Bronchial epithelial cell (primary cell): ENCODE measurements at regions not wholly inside any gene's neighbourhood (a gene's known extent, or its start where the extent isn't known, plus 50 kb on each side); places are given as distances from the start of the nearest gene placed in this dataset.

Experiments
- DNase-seq: peaks from one replicate; pipeline ENCODE4 v3.0.0-alpha.2; 2010; ENCODE audit warnings: low read depth
- FAIRE-seq: peaks from 2 replicates; lab custom pipeline; 2011; peaks lifted over from hg19 to GRCh38; lab: Jason Lieb, UNC
- H3K27me3 ChIP-seq: 2 replicates; pipeline ENCODE4 v1.5.1; 2011; ENCODE audit warnings: low read length; ENCODE audit not compliant: control insufficient read depth, insufficient read depth
- H3K36me3 ChIP-seq: 2 replicates; pipeline ENCODE4 v1.5.1; 2011; ENCODE audit warnings: low read length; ENCODE audit not compliant: control insufficient read depth, insufficient read depth
- H3K4me3 ChIP-seq: 2 replicates; pipeline ENCODE4 v1.5.1; 2011; ENCODE audit warnings: mild to moderate bottlenecking, low read depth, low read length, control low read depth
- TF ChIP-seq, protein P1 (sequence below): IDR thresholded peaks from 2 replicates; pipeline ENCODE4 v1.5.1; 2011; ENCODE audit warnings: mild to moderate bottlenecking, moderate library complexity, low read length, control low read depth, inconsistent platforms; ENCODE audit not compliant: insufficient read depth, severe bottlenecking

DNA sequence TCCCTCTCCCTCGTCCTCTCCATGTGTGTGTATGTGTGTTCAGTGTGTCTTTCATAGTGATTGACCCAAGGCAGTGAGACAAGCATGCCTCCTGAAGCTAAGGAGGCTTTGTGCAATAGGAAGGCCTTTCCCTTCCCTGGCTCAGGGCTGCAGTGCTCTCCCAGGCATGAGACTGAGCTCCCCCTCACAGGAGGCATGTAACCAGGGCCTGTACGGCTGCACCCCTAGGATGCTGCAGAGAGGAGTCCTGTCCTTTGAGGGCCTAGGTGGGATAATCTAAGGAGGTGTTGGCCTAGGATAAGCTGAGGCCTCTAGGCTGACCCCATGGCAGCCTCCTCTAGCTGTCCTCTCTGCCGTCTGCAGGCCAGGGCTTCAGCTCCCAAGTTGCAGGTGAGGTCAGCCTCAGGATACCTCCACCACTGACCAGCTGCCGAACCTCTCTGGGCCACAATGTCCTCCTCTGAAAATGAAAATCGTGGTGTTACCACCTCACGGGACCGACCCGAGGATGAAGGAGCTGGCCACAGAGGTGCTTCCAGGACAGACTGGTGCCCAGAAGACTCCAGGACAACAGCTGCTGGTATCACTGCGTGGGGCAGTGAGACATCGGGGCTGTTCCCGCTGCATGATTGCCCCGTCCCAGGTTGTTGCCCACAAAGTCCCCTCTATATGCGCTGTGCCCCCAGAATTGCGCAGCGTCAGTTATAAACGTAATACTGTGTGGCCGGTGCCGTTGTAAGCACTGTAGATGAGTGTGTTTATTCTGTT lies 129.6 kb downstream of the BARX1 start:
- Histone ChIP-seq H3K27me3 (no peaks in the 10 kb centered on the region), H3K4me3 (no peak overlapping the region), H3K36me3 (no peaks in the 10 kb centered on the region)
- FAIRE-seq: no peak
- TF ChIP-seq, protein P1, sequence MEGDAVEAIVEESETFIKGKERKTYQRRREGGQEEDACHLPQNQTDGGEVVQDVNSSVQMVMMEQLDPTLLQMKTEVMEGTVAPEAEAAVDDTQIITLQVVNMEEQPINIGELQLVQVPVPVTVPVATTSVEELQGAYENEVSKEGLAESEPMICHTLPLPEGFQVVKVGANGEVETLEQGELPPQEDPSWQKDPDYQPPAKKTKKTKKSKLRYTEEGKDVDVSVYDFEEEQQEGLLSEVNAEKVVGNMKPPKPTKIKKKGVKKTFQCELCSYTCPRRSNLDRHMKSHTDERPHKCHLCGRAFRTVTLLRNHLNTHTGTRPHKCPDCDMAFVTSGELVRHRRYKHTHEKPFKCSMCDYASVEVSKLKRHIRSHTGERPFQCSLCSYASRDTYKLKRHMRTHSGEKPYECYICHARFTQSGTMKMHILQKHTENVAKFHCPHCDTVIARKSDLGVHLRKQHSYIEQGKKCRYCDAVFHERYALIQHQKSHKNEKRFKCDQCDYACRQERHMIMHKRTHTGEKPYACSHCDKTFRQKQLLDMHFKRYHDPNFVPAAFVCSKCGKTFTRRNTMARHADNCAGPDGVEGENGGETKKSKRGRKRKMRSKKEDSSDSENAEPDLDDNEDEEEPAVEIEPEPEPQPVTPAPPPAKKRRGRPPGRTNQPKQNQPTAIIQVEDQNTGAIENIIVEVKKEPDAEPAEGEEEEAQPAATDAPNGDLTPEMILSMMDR: no peak
- no peak for DNase-seq

DNA sequence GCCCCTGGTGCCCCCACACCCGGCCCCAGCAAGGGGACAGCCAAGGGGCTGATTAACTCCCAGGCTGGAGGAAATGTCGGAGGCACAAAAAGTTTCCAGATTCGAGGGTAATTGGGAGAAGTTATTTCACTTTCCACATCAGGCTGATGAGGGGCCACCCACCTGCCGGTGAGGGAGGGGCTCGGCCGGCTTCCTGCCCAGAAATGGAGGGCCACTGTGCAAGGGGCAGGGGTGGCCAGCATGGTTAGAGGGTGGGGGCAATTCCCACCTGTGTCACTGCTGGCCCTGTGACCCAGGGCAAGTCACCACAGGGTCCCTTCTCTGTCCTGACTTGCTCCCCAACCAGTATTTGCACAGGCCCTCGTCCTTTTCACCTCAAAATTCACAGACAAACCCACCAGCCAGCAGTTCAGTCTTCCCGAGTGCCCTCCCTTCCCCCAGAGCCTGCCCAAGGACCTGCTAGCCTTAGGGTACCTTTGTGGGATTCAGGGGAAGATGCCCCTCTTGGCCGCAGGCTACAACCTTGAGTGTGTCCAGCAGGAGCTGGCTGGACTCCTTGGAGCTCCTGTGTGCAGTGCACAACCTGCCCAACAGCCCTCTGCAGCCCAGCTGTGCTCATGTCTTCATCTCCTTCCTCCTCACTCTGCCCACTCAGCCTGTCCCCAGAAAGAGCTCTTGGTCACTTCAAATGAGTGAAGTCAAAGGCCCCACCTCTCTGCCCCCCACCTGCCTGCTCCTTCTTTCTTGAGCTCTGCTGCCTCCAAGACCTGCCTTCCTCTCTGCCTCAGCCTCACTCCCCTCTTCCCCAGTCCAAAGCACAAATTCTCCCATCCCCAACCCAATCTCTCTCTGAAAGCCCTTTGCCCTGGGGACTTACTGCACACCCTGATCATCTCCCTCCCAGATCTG lies 130.5 kb downstream of the BARX1 start:
- FAIRE-seq (no peak), DNase-seq (no peak)
- H3K27me3 ChIP-seq: no peaks in the 10 kb centered on the region
- TF ChIP-seq, protein P1: no peak
- no peaks in the 10 kb centered on the region for H3K36me3 ChIP-seq
- H3K4me3 ChIP-seq: no peak overlapping the region

DNA sequence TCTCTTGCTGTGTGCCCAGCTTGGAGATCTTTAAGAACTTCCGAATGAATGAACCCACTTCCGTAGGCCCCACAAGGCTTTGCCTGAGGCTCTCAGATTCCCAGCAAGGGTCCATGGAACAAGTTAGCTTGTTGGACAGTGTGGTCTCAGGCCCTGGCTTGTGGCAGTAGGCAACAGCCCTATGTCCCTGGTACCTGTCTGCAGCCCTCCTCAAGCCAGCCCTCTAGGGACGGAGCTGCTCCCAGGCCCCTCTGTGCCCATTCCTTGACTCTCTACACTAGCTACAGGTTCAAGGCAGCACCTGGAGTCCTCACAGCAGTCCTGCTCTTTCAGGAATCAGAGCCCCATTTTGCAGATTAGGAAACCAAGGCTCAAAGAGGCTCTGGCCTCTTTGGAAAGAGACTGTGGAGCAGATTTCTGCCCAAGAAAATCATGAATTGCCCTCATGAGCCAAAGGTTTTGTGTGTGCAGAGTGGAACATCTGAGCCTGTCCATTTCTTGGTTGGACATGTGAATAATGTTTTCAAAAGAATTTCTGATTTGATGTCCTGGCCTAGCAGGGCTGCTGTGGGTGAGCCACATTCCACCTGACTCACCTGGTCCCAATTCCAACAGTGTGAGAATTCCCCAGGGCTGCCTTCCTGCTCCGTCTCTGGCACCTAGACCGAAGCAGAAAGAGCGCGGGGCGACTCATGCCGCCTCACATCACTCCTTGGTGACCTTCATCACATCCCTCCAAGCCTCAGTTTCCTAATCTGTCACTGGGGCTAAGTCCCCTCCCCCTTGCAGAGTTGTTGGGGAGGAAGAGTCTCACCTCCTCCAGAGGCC lies 131.7 kb downstream of the BARX1 start:
- H3K36me3 ChIP-seq: no peaks in the 10 kb centered on the region
- DNase-seq (peak; percentile 7), FAIRE-seq (no peak)
- TF ChIP-seq, protein P1: no peak
- no peak overlapping the region for H3K4me3 ChIP-seq
- no peaks in the 10 kb centered on the region for H3K27me3 ChIP-seq

DNA sequence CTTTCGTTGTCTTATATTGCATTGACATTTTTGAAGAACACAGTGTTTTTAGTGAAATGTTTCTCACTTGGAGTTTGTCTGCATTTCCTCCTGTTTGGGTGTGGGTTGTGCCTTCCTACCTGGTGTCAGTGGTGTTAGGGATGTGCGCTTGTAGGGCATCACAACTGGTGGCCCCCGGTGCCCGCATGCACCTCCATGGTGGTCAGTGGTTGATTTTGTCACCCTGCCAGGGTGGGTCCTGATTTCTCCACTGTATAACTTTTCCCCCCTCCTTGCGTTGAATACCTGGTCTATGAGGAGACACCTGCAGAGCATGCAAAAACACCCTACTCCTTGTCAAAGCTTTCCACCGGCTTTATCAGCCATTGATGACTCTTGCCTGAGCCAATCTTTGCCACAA lies 132.9 kb downstream of the BARX1 start:
- Histone ChIP-seq H3K36me3 (no peaks in the 10 kb centered on the region), H3K4me3 (no peak overlapping the region), H3K27me3 (no peaks in the 10 kb centered on the region)
- TF ChIP-seq, protein P1: no peak
- DNase-seq (no peak), FAIRE-seq (peak; percentile 13)

DNA sequence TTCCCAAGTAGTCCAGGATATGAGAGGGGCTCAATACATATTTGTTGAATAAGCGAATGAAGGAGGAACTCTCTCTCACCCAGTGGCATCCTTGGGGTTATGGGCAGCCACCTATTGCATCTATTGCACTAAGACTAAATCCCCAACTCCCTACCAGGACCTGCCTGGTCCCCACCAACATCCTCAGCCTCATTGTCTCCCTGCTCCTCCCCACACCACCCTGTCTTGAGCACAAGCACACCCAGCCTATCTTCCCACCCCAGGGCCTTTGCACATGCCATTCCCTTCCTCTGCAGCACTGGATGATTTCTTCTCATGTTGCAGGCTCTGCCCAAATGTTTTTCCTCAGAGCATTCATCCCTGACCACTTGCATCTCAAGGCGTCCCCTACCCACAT lies 133.8 kb downstream of the BARX1 start:
- Histone ChIP-seq H3K27me3 (no peaks in the 10 kb centered on the region), H3K36me3 (no peaks in the 10 kb centered on the region), H3K4me3 (no peak overlapping the region)
- FAIRE-seq (no peak), DNase-seq (no peak)
- TF ChIP-seq, protein P1: no peak
